Coronary artery (tissue), 2 donors: ENCODE measurements at regions not wholly inside any gene's neighbourhood (a gene's known extent, or its start where the extent isn't known, plus 50 kb on each side); places are given as distances from the start of the nearest gene placed in this dataset.

Source experiments
- DNase-seq: peaks from one replicate; pipeline ENCODE4 v3.0.0-alpha.2; 2017; ENCODE audit warnings: low spot score
- H3K27ac ChIP-seq, 2 donors: fragments of 200-600 bp; sonication (generic); one replicate each; pipeline ENCODE4 v1.5.1; 2016 to 2019
- H3K4me3 ChIP-seq: fragments of 200-600 bp; sonication (generic); 2 replicates; pipeline ENCODE4 v1.5.1; 2016; ENCODE audit warnings: mild to moderate bottlenecking, moderate library complexity
- CTCF ChIP-seq: fragments of 200-600 bp; sonication (generic); IDR thresholded peaks from one replicate; pipeline ENCODE4 v1.5.1; 2019; ENCODE audit warnings: antibody characterized with exemption

DNA sequence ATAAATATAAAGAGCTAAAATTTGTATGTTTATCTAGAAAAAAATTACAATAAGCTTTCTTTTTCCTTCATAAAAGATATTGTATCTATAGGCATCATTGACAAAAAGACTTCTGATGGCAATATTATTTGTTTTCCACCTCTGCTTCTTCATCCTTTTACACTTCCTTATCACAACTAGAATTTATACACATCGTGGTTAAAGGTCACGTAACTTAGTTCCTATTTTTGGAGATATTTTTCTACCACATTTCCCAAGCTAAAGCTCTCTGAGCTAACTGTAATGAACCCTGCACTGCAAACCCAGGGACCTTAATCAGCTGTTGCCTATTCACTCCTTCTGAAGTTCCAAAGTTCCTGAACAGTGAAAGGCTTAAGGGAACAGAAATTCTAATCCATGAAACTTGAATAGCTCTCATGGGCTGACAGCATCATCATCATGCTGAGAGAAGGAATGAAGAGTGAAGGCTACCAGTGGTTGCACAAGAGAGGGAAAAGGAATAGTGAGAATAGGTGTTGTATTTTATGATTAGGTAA is 106.1 kb upstream of the SLC13A1 start:
- TF ChIP-seq CTCF: no peak
- H3K27ac ChIP-seq: no peak overlapping the region
- no peak overlapping the region for H3K4me3 ChIP-seq
- DNase-seq: no peak

DNA sequence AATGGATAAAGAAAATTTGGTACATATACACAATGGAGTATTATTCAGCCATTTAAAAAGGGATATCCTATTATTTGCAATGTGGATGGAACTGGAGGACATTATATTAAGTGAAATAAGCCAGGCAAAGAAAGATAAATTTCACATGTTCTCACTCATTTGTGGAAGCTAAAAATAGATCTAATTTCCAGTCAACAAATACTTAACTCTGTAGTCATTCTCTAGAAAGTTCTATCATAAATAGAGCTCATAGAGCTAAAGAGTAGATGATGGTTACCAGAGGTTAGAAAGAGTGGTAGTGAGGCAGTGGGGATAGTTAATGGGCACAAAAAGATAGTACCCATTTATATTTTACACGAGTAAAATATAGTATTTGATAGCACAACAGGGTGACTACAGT is 104.2 kb upstream of the SLC13A1 start:
- TF ChIP-seq CTCF: no peak

DNA sequence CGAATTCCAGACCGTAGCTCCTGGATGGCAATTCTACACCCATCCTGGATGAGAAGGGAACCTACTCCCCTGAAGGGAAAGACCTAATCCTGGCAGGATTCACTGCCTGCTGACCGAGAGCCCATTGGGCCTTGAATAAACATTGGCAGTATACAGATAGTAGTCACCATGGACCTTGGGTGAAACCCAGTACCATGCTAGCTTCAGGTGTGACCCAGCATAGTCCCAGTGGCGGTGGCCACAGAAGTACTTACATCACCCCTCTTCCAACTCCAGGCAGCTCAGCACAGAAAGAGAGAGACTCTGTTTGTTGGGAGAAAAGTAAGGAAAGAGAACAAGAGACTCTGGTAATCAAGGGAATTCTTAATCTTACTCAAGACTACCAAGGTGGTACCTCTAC is 97.2 kb upstream of the SLC13A1 start:
- TF ChIP-seq CTCF: no peak
- Histone ChIP-seq H3K27ac (no peak overlapping the region), H3K4me3 (no peak overlapping the region)
- no peak for DNase-seq

More for the DNA sequence above, 104.2 kb upstream of the SLC13A1 start:
- no peak overlapping the region for H3K4me3 ChIP-seq
- no peak overlapping the region for H3K27ac ChIP-seq
- no peak for DNase-seq

- TF ChIP-seq CTCF: no peak
- no peak overlapping the region for H3K27ac ChIP-seq
- DNase-seq: no peak
- no peak overlapping the region for H3K4me3 ChIP-seq
These were observed 93.9 kb upstream of the SLC13A1 start for GRCh38 chr7:123293710-123294109.

GRCh38 chr7:123292227-123292626 is 92.5 kb upstream of the SLC13A1 start:
- no peak for DNase-seq
- Histone ChIP-seq H3K4me3 (no peak overlapping the region), H3K27ac (no peak overlapping the region)
- no peak for TF ChIP-seq CTCF

- no peak for DNase-seq
- H3K27ac ChIP-seq: no peak overlapping the region
- no peak overlapping the region for H3K4me3 ChIP-seq
- no peak for TF ChIP-seq CTCF
These were observed 89.4 kb upstream of the SLC13A1 start for GRCh38 chr7:123289200-123289599.

GRCh38 chr7:123285076-123285700 is 85.4 kb upstream of the SLC13A1 start:
- DNase-seq: no peak
- Histone ChIP-seq H3K4me3 (no peak overlapping the region), H3K27ac (no peak overlapping the region)
- no peak for TF ChIP-seq CTCF
